Liver (tissue), 8 donors: ENCODE measurements at regions not wholly inside any gene's neighbourhood (a gene's known extent, or its start where the extent isn't known, plus 50 kb on each side); places are given as distances from the start of the nearest gene placed in this dataset.

Experiments
- DNase-seq: peaks from one replicate; pipeline ENCODE4 v3.0.0-alpha.2; 2017; ENCODE audit warnings: low spot score
- H3K27ac ChIP-seq, 2 donors: one replicate each; pipeline ENCODE4 v1.7.0; 2013; ENCODE audit warnings: inconsistent platforms in 2 of 2, low read length in 2 of 2, control low read depth in 1 of 2, low read depth in 1 of 2, mild to moderate bottlenecking in 1 of 2
- H3K27me3 ChIP-seq, 4 donors: one replicate each; pipeline versions ENCODE4 v1.6.1 to v1.7.0; 2013; ENCODE audit warnings: low read length in 3 of 4, inconsistent platforms in 1 of 4, mild to moderate bottlenecking in 1 of 4, moderate library complexity in 1 of 4; ENCODE audit not compliant: control insufficient read depth in 4 of 4, insufficient read depth in 4 of 4
- H3K36me3 ChIP-seq, 4 donors: one replicate each; pipeline versions ENCODE4 v1.6.1 to v1.7.0; 2013; ENCODE audit warnings: low read length in 3 of 4, mild to moderate bottlenecking in 3 of 4, low read depth in 1 of 4, moderate library complexity in 1 of 4; ENCODE audit not compliant: control insufficient read depth in 4 of 4, insufficient read depth in 3 of 4
- H3K4me1 ChIP-seq, 4 donors: one replicate each; pipeline versions ENCODE4 v1.6.1 to v1.7.0; 2013; ENCODE audit warnings: low read length in 3 of 4, mild to moderate bottlenecking in 3 of 4, moderate library complexity in 1 of 4; ENCODE audit not compliant: control insufficient read depth in 4 of 4, insufficient read depth in 4 of 4
- H3K4me3 ChIP-seq, 3 donors: one replicate each; pipeline versions ENCODE4 v1.6.1 to v1.7.0; 2013; ENCODE audit warnings: low read length in 3 of 3, control low read depth in 1 of 3, low read depth in 1 of 3, mild to moderate bottlenecking in 1 of 3
- H3K9ac ChIP-seq, 2 donors: one replicate each; pipeline ENCODE4 v1.7.0; 2013; ENCODE audit warnings: low read length in 2 of 2, mild to moderate bottlenecking in 2 of 2, moderate library complexity in 2 of 2, control low read depth in 1 of 2, low read depth in 1 of 2
- H3K9me3 ChIP-seq, 4 donors: one replicate each; pipeline versions ENCODE4 v1.6.1 to v1.7.0; 2013; ENCODE audit warnings: low read length in 3 of 4; ENCODE audit not compliant: control insufficient read depth in 4 of 4
- FOXA1 ChIP-seq: IDR thresholded peaks from 2 replicates; pipeline ENCODE4 v1.6.1; 2016; ENCODE audit warnings: antibody characterized with exemption
- FOXA2 ChIP-seq: IDR thresholded peaks from 2 replicates; pipeline ENCODE4 v1.6.1; 2016; ENCODE audit warnings: antibody characterized with exemption
- GABPA ChIP-seq, 2 donors: IDR thresholded peaks in 1 of 2; conservative IDR thresholded peaks in 1 of 2; 2 replicates each; pipeline ENCODE4 v1.6.1; 2016; ENCODE audit warnings: antibody characterized with exemption in 2 of 2, mild to moderate bottlenecking in 1 of 2, moderate library complexity in 1 of 2
- HNF4A ChIP-seq, 2 donors: conservative IDR thresholded peaks; 2 replicates each; pipeline ENCODE4 v1.6.1; 2016; ENCODE audit warnings: antibody characterized with exemption in 2 of 2, mild to moderate bottlenecking in 2 of 2
- HNF4G ChIP-seq: IDR thresholded peaks from 2 replicates; pipeline ENCODE4 v1.6.1; 2016; ENCODE audit warnings: antibody characterized with exemption
- JUND ChIP-seq, 2 donors: IDR thresholded peaks; 2 replicates each; pipeline ENCODE4 v1.6.1; 2016; ENCODE audit warnings: antibody characterized with exemption in 2 of 2
- NR2F2 ChIP-seq: IDR thresholded peaks from 2 replicates; pipeline ENCODE4 v1.6.1; 2016; ENCODE audit warnings: antibody characterized with exemption
- RAD21 ChIP-seq, 2 donors: IDR thresholded peaks; 2 replicates each; pipeline ENCODE4 v1.6.1; 2016; ENCODE audit warnings: antibody characterized with exemption in 2 of 2, mild to moderate bottlenecking in 2 of 2
- SP1 ChIP-seq: IDR thresholded peaks from 2 replicates; pipeline ENCODE4 v1.6.1; 2018; ENCODE audit warnings: antibody characterized with exemption, mild to moderate bottlenecking
- TAF1 ChIP-seq: conservative IDR thresholded peaks from 2 replicates; pipeline ENCODE4 v1.6.1; 2016; ENCODE audit warnings: antibody characterized with exemption, mild to moderate bottlenecking
- YY1 ChIP-seq: IDR thresholded peaks from 2 replicates; pipeline ENCODE4 v1.6.1; 2016; ENCODE audit warnings: antibody characterized with exemption, mild to moderate bottlenecking
- WGBS: extraction: QIAGEN DNeasy Blood & Tissue Kit; methylation state at CpG from one replicate; pipeline ENCODE4 v1.1.7; 2013; 5-methylcytosine and 5-hydroxymethylcytosine counted together
- TF ChIP-seq, protein P1 (sequence below): IDR thresholded peaks from 2 replicates; pipeline ENCODE4 v1.6.1; 2016; ENCODE audit warnings: antibody characterized with exemption
- TF ChIP-seq, protein P2 (sequence below): IDR thresholded peaks from 2 replicates; pipeline ENCODE4 v1.6.1; 2016; ENCODE audit warnings: antibody characterized with exemption, mild to moderate bottlenecking
- TF ChIP-seq, protein P3 (sequence below): IDR thresholded peaks from 2 replicates; pipeline ENCODE4 v1.6.1; 2016; ENCODE audit warnings: antibody characterized with exemption
- TF ChIP-seq, protein P4 (sequence below): fragments of 150-350 bp; IDR thresholded peaks from 2 replicates; pipeline ENCODE4 v1.5.1; 2017; ENCODE audit warnings: improper control_type of control experiment, low read depth, low read length; ENCODE audit not compliant: missing input control
- TF ChIP-seq, protein P5 (sequence below): IDR thresholded peaks from 2 replicates; pipeline ENCODE4 v1.6.1; 2016; ENCODE audit warnings: antibody characterized with exemption
- donor health status: healthy.
- donor health status: healthy.
- donor health status: healthy.
- donor health status: healthy.
- donor health status: healthy.

DNA sequence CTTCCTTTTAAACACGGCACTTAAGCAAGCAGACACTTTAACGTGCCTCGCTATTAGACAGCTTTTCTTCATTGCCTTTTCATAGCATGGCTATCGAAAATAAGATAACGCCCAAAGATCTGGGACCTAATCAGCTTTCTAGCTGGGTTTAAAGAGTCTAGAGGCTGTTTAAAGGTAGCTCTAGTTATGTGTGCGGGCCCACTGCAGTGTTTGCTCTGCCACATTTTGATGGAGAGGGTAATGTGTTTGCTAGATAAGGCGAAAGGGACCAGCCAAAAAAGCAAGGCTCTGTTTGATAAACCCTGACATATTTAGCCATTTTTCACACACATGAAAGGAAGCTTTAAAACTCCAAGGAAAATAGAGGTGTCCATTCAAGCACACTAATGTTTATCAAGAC, 91.6 kb downstream of the NR2F2 start:
- Histone ChIP-seq H3K27me3 (peaks cover 0 to 21% (median 11%) of the 10 kb centered on the region in 4 donors), H3K36me3 (no peaks in the 10 kb centered on the region), H3K9ac (no peak overlapping the region), H3K4me3 (no peak overlapping the region), H3K27ac (no peak overlapping the region), H3K9me3 (no peaks in the 10 kb centered on the region), H3K4me1 (peaks cover 0 to 4% (median 2%) of the 10 kb centered on the region in 4 donors)
- TF ChIP-seq, protein P1, sequence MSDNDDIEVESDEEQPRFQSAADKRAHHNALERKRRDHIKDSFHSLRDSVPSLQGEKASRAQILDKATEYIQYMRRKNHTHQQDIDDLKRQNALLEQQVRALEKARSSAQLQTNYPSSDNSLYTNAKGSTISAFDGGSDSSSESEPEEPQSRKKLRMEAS, result no peak
- no peak for TF ChIP-seq TAF1
- no peak for TF ChIP-seq FOXA2
- TF ChIP-seq, protein P2, sequence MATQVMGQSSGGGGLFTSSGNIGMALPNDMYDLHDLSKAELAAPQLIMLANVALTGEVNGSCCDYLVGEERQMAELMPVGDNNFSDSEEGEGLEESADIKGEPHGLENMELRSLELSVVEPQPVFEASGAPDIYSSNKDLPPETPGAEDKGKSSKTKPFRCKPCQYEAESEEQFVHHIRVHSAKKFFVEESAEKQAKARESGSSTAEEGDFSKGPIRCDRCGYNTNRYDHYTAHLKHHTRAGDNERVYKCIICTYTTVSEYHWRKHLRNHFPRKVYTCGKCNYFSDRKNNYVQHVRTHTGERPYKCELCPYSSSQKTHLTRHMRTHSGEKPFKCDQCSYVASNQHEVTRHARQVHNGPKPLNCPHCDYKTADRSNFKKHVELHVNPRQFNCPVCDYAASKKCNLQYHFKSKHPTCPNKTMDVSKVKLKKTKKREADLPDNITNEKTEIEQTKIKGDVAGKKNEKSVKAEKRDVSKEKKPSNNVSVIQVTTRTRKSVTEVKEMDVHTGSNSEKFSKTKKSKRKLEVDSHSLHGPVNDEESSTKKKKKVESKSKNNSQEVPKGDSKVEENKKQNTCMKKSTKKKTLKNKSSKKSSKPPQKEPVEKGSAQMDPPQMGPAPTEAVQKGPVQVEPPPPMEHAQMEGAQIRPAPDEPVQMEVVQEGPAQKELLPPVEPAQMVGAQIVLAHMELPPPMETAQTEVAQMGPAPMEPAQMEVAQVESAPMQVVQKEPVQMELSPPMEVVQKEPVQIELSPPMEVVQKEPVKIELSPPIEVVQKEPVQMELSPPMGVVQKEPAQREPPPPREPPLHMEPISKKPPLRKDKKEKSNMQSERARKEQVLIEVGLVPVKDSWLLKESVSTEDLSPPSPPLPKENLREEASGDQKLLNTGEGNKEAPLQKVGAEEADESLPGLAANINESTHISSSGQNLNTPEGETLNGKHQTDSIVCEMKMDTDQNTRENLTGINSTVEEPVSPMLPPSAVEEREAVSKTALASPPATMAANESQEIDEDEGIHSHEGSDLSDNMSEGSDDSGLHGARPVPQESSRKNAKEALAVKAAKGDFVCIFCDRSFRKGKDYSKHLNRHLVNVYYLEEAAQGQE, result no peak
- no peak for TF ChIP-seq NR2F2
- TF ChIP-seq, protein P3, sequence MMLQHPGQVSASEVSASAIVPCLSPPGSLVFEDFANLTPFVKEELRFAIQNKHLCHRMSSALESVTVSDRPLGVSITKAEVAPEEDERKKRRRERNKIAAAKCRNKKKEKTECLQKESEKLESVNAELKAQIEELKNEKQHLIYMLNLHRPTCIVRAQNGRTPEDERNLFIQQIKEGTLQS, result no peak
- TF ChIP-seq, protein P4, sequence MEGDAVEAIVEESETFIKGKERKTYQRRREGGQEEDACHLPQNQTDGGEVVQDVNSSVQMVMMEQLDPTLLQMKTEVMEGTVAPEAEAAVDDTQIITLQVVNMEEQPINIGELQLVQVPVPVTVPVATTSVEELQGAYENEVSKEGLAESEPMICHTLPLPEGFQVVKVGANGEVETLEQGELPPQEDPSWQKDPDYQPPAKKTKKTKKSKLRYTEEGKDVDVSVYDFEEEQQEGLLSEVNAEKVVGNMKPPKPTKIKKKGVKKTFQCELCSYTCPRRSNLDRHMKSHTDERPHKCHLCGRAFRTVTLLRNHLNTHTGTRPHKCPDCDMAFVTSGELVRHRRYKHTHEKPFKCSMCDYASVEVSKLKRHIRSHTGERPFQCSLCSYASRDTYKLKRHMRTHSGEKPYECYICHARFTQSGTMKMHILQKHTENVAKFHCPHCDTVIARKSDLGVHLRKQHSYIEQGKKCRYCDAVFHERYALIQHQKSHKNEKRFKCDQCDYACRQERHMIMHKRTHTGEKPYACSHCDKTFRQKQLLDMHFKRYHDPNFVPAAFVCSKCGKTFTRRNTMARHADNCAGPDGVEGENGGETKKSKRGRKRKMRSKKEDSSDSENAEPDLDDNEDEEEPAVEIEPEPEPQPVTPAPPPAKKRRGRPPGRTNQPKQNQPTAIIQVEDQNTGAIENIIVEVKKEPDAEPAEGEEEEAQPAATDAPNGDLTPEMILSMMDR, result no peak
- TF ChIP-seq HNF4A (conservative IDR thresholded peaks at IDR 0.05), result no peak
- TF ChIP-seq FOXA1, result no peak
- TF ChIP-seq YY1, result no peak
- no peak for TF ChIP-seq SP1
- no peak for TF ChIP-seq HNF4G
- TF ChIP-seq, protein P5, sequence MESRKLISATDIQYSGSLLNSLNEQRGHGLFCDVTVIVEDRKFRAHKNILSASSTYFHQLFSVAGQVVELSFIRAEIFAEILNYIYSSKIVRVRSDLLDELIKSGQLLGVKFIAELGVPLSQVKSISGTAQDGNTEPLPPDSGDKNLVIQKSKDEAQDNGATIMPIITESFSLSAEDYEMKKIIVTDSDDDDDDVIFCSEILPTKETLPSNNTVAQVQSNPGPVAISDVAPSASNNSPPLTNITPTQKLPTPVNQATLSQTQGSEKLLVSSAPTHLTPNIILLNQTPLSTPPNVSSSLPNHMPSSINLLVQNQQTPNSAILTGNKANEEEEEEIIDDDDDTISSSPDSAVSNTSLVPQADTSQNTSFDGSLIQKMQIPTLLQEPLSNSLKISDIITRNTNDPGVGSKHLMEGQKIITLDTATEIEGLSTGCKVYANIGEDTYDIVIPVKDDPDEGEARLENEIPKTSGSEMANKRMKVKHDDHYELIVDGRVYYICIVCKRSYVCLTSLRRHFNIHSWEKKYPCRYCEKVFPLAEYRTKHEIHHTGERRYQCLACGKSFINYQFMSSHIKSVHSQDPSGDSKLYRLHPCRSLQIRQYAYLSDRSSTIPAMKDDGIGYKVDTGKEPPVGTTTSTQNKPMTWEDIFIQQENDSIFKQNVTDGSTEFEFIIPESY, result no peak
- no peak for TF ChIP-seq JUND (IDR thresholded peaks at IDR 0.05)
- WGBS, result 36% methylated on average over 7 of the region's 7 CpGs
- DNase-seq, result no peak

DNA sequence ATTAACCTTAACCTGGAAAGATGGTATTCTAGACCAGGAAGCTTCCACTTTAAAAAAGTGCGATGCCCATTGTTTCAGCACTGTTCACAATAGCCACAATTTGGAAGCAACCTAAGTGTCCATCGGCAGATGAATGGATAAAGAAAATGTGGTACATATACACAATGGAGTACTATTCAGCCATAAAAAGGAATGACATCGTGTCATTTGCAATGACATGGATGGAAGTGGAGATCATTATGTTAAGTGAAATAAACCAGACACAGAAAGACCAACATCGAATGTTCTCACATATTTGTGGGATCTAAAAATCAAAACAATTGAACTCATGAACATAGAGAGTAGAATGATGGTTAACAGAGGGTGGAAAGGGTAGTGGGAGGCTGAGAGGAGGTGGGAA, 94.2 kb downstream of the NR2F2 start:
- no peak overlapping the region for H3K9ac ChIP-seq
- H3K27ac ChIP-seq, result no peak overlapping the region
- no peaks in the 10 kb centered on the region for H3K36me3 ChIP-seq
- WGBS, result 91% methylated on average over 4 of the region's 4 CpGs
- H3K9me3 ChIP-seq, result no peaks in the 10 kb centered on the region
- H3K4me1 ChIP-seq, result no peaks in the 10 kb centered on the region
- no peak for DNase-seq
- H3K27me3 ChIP-seq, result peaks cover 0 to 11% (median 6%) of the 10 kb centered on the region in 4 donors
- H3K4me3 ChIP-seq, result no peak overlapping the region
- TF ChIP-seq, protein P4, result no peak
- TF ChIP-seq NR2F2 (no peak), HNF4A (conservative IDR thresholded peaks at IDR 0.05) (no peak), RAD21 (IDR thresholded peaks at IDR 0.05) (no peak), GABPA (IDR thresholded peaks at IDR 0.05 in 1 of 2, conservative IDR thresholded peaks at IDR 0.05 in 1 of 2) (no peak), SP1 (no peak), HNF4G (no peak), TAF1 (no peak)
- TF ChIP-seq, protein P5, result no peak
- TF ChIP-seq, protein P2, result no peak
